ENCODE measurements at regions not wholly inside any gene's neighbourhood (a gene's known extent, or its start where the extent isn't known, plus 50 kb on each side); places are given as distances from the start of the nearest gene placed in this dataset.
A peak's percentile ranks its signal among the peaks of the same experiment; 100 is the strongest.

- DNase-seq: no peak
These were observed 267.3 kb downstream of the NR2F1-AS1 start for GRCh38 chr5:93313672-93314071.

GRCh38 chr5:93311881-93312280, 269.1 kb downstream of the NR2F1-AS1 start:
- DNase-seq: no peak

GRCh38 chr5:93307557-93307956, 273.5 kb downstream of the NR2F1-AS1 start:
- no peak for DNase-seq

- DNase-seq: no peak
These were observed 275.0 kb downstream of the NR2F1-AS1 start for GRCh38 chr5:93305984-93306383.

- no peak for DNase-seq
These were observed 276.4 kb downstream of the NR2F1-AS1 start for GRCh38 chr5:93304456-93305250.

- DNase-seq: no peak
These were observed 277.7 kb downstream of the NR2F1-AS1 start for GRCh38 chr5:93303291-93303691.

GRCh38 chr5:93302711-93303110, 278.3 kb downstream of the NR2F1-AS1 start:
- no peak for DNase-seq

GRCh38 chr5:93300945-93301344, 280.1 kb downstream of the NR2F1-AS1 start:
- no peak for DNase-seq

GRCh38 chr5:93300309-93300923, 280.6 kb downstream of the NR2F1-AS1 start:
- no peak for DNase-seq

- DNase-seq: no peak
These were observed 281.2 kb downstream of the NR2F1-AS1 start for GRCh38 chr5:93299681-93300308.

GRCh38 chr5:93297116-93297515, 283.9 kb downstream of the NR2F1-AS1 start:
- no peak for DNase-seq

GRCh38 chr5:93296338-93296737, 284.7 kb downstream of the NR2F1-AS1 start:
- no peak for DNase-seq

GRCh38 chr5:93294996-93295395, 286.0 kb downstream of the NR2F1-AS1 start:
- DNase-seq: no peak

- DNase-seq: peak in 1 of 2 experiments; percentile 8
These were observed 286.8 kb downstream of the NR2F1-AS1 start for GRCh38 chr5:93294199-93294598.

GRCh38 chr5:93289942-93290341, 291.1 kb downstream of the NR2F1-AS1 start:
- DNase-seq: no peak

- DNase-seq: no peak
These were observed 295.6 kb downstream of the NR2F1-AS1 start for GRCh38 chr5:93285461-93285860.

GRCh38 chr5:93281980-93282772, 298.8 kb downstream of the NR2F1-AS1 start:
- DNase-seq: no peak

- no peak for DNase-seq
These were observed 300.5 kb downstream of the NR2F1-AS1 start for GRCh38 chr5:93280518-93280917.

- DNase-seq: no peak
These were observed 301.6 kb downstream of the NR2F1-AS1 start for GRCh38 chr5:93279296-93279963.

- no peak for DNase-seq
These were observed 302.1 kb downstream of the NR2F1-AS1 start for GRCh38 chr5:93278896-93279295.

- DNase-seq: no peak
These were observed 304.0 kb downstream of the NR2F1-AS1 start for GRCh38 chr5:93277051-93277450.

GRCh38 chr5:93275376-93275775, 305.6 kb downstream of the NR2F1-AS1 start:
- no peak for DNase-seq

GRCh38 chr5:93274291-93274690, 306.7 kb downstream of the NR2F1-AS1 start:
- peak in 1 of 2 experiments; percentile 27 for DNase-seq
